ENCODE measurements at regions not wholly inside any gene's neighbourhood (a gene's known extent, or its start where the extent isn't known, plus 50 kb on each side); places are given as distances from the start of the nearest gene placed in this dataset.

DNA sequence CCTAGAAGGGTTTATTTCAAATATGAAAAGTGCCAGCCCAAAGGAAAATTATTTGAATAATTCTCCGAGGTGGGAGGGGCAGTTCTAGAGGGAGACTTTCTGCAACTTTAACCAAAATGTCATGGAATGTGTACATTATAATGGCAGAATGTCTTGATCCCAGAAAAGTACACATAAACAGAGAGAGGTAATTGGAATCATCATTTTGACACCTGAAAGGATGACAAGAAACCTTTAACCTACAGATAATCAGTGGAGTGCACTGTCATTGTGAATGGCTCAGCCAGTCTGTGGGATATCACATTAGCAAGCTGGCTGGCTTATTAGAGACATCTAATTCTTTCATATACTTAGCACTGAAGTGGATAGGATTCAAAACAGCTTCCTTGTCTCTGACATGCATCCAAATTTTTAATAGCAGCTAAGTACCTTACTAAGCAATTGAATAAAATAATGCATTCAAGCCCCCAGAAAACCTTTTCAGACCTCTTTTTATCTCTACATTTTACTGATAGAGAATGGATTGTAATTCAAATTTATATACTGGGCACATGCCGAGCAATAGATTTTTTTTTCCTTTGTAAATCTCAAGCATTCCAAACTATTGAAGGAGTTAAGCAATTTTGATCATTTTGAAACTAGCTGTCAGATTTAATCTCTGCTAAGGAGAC is 468.6 kb downstream of the COG6 start:
- peaks cover 10% of the 10 kb centered on the region for H3K36me3 Mint-ChIP-seq
- no peak overlapping the region for H3K27ac Mint-ChIP-seq
- ChIA-PET POLR2A (no interaction called here), CTCF (no interaction called here)
- H3K4me1 Mint-ChIP-seq = peaks cover 33% of the 10 kb centered on the region
- peaks cover 23% of the 10 kb centered on the region for H3K9me3 Mint-ChIP-seq
- TF ChIP-seq ZNF263 (CRISPR knock-in tag; IDR thresholded peaks at IDR 0.05; ENCODE audit: low read depth) (no peak), TP53 (CRISPR knock-in tag; IDR thresholded peaks at IDR 0.05) (no peak), FOXK1 (CRISPR knock-in tag; IDR thresholded peaks at IDR 0.05) (no peak), SP1 (CRISPR knock-in tag; conservative IDR thresholded peaks at IDR 0.05) (no peak)
- TF ChIP-seq, protein P1, sequence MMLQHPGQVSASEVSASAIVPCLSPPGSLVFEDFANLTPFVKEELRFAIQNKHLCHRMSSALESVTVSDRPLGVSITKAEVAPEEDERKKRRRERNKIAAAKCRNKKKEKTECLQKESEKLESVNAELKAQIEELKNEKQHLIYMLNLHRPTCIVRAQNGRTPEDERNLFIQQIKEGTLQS (CRISPR knock-in tag; conservative IDR thresholded peaks at IDR 0.05) = no peak
- TF ChIP-seq, protein P2, sequence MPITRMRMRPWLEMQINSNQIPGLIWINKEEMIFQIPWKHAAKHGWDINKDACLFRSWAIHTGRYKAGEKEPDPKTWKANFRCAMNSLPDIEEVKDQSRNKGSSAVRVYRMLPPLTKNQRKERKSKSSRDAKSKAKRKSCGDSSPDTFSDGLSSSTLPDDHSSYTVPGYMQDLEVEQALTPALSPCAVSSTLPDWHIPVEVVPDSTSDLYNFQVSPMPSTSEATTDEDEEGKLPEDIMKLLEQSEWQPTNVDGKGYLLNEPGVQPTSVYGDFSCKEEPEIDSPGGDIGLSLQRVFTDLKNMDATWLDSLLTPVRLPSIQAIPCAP (CRISPR knock-in tag; IDR thresholded peaks at IDR 0.05) = no peak
- H3K4me3 Mint-ChIP-seq = no peak overlapping the region
- ATAC-seq = no peak
- DNase-seq (ENCODE audit: low spot score) = no peak
- H3K27me3 Mint-ChIP-seq (ENCODE audit: low read depth) = peaks cover 3% of the 10 kb centered on the region; the same call in 1 of the 2 replicates

DNA sequence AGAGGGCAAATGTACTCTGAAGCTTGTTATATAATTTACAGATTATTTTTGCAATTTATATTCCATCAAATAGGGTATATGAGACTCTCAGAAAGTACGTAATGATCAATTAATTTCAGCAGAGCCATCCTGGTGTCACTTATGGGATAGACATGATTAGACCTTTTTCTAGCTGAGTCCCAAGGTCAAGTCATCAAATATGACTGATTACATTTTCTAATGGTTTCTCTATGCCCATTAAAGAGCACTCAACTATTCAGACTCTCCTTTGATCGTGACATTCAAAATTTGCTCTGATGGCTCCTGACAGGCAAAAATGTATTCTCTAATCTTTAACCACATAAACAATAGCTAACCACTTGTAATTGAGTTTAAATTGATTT is 469.2 kb downstream of the COG6 start:
- Mint-ChIP-seq H3K27ac (no peak overlapping the region), H3K4me1 (peaks cover 33% of the 10 kb centered on the region), H3K27me3 (ENCODE audit: low read depth) (peaks cover 3% of the 10 kb centered on the region; the same call in 1 of the 2 replicates), H3K9me3 (peaks cover 23% of the 10 kb centered on the region), H3K4me3 (no peak overlapping the region), H3K36me3 (peaks cover 11% of the 10 kb centered on the region)
- ChIA-PET CTCF (no interaction called here), POLR2A (no interaction called here)
- DNase-seq (ENCODE audit: low spot score) (no peak), ATAC-seq (no peak)
- no peak for TF ChIP-seq FOXJ3 (CRISPR knock-in tag; IDR thresholded peaks at IDR 0.05; ENCODE audit: borderline replicate concordance)
- TF ChIP-seq RELA (CRISPR knock-in tag; IDR thresholded peaks at IDR 0.05; ENCODE audit: borderline replicate concordance) = no peak
- TF ChIP-seq, protein P3, sequence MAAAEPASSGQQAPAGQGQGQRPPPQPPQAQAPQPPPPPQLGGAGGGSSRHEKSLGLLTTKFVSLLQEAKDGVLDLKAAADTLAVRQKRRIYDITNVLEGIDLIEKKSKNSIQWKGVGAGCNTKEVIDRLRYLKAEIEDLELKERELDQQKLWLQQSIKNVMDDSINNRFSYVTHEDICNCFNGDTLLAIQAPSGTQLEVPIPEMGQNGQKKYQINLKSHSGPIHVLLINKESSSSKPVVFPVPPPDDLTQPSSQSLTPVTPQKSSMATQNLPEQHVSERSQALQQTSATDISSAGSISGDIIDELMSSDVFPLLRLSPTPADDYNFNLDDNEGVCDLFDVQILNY (CRISPR knock-in tag; IDR thresholded peaks at IDR 0.05) = no peak
- TF ChIP-seq, protein P4, sequence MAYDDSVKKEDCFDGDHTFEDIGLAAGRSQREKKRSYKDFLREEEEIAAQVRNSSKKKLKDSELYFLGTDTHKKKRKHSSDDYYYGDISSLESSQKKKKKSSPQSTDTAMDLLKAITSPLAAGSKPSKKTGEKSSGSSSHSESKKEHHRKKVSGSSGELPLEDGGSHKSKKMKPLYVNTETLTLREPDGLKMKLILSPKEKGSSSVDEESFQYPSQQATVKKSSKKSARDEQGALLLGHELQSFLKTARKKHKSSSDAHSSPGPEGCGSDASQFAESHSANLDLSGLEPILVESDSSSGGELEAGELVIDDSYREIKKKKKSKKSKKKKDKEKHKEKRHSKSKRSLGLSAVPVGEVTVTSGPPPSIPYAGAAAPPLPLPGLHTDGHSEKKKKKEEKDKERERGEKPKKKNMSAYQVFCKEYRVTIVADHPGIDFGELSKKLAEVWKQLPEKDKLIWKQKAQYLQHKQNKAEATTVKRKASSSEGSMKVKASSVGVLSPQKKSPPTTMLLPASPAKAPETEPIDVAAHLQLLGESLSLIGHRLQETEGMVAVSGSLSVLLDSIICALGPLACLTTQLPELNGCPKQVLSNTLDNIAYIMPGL (CRISPR knock-in tag; IDR thresholded peaks at IDR 0.05) = no peak
- no peak for TF ChIP-seq ZNF263 (CRISPR knock-in tag; IDR thresholded peaks at IDR 0.05; ENCODE audit: low read depth)
- TF ChIP-seq, protein P5, sequence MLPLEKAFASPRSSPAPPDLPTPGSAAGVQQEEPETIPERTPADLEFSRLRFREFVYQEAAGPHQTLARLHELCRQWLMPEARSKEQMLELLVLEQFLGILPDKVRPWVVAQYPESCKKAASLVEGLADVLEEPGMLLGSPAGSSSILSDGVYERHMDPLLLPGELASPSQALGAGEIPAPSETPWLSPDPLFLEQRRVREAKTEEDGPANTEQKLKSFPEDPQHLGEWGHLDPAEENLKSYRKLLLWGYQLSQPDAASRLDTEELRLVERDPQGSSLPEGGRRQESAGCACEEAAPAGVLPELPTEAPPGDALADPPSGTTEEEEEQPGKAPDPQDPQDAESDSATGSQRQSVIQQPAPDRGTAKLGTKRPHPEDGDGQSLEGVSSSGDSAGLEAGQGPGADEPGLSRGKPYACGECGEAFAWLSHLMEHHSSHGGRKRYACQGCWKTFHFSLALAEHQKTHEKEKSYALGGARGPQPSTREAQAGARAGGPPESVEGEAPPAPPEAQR (CRISPR knock-in tag; IDR thresholded peaks at IDR 0.05) = no peak
- no peak for TF ChIP-seq ZNF396 (CRISPR knock-in tag; IDR thresholded peaks at IDR 0.05; ENCODE audit: borderline replicate concordance)
- TF ChIP-seq NR1H2 (CRISPR knock-in tag; IDR thresholded peaks at IDR 0.05) = no peak
- TF ChIP-seq, protein P6, sequence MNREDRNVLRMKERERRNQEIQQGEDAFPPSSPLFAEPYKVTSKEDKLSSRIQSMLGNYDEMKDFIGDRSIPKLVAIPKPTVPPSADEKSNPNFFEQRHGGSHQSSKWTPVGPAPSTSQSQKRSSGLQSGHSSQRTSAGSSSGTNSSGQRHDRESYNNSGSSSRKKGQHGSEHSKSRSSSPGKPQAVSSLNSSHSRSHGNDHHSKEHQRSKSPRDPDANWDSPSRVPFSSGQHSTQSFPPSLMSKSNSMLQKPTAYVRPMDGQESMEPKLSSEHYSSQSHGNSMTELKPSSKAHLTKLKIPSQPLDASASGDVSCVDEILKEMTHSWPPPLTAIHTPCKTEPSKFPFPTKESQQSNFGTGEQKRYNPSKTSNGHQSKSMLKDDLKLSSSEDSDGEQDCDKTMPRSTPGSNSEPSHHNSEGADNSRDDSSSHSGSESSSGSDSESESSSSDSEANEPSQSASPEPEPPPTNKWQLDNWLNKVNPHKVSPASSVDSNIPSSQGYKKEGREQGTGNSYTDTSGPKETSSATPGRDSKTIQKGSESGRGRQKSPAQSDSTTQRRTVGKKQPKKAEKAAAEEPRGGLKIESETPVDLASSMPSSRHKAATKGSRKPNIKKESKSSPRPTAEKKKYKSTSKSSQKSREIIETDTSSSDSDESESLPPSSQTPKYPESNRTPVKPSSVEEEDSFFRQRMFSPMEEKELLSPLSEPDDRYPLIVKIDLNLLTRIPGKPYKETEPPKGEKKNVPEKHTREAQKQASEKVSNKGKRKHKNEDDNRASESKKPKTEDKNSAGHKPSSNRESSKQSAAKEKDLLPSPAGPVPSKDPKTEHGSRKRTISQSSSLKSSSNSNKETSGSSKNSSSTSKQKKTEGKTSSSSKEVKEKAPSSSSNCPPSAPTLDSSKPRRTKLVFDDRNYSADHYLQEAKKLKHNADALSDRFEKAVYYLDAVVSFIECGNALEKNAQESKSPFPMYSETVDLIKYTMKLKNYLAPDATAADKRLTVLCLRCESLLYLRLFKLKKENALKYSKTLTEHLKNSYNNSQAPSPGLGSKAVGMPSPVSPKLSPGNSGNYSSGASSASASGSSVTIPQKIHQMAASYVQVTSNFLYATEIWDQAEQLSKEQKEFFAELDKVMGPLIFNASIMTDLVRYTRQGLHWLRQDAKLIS (CRISPR knock-in tag; IDR thresholded peaks at IDR 0.05; ENCODE audit: borderline replicate concordance) = no peak
- TF ChIP-seq, protein P7, sequence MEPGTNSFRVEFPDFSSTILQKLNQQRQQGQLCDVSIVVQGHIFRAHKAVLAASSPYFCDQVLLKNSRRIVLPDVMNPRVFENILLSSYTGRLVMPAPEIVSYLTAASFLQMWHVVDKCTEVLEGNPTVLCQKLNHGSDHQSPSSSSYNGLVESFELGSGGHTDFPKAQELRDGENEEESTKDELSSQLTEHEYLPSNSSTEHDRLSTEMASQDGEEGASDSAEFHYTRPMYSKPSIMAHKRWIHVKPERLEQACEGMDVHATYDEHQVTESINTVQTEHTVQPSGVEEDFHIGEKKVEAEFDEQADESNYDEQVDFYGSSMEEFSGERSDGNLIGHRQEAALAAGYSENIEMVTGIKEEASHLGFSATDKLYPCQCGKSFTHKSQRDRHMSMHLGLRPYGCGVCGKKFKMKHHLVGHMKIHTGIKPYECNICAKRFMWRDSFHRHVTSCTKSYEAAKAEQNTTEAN (CRISPR knock-in tag; IDR thresholded peaks at IDR 0.05) = no peak
- TF ChIP-seq, protein P8, sequence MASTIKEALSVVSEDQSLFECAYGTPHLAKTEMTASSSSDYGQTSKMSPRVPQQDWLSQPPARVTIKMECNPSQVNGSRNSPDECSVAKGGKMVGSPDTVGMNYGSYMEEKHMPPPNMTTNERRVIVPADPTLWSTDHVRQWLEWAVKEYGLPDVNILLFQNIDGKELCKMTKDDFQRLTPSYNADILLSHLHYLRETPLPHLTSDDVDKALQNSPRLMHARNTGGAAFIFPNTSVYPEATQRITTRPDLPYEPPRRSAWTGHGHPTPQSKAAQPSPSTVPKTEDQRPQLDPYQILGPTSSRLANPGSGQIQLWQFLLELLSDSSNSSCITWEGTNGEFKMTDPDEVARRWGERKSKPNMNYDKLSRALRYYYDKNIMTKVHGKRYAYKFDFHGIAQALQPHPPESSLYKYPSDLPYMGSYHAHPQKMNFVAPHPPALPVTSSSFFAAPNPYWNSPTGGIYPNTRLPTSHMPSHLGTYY (CRISPR knock-in tag; IDR thresholded peaks at IDR 0.05) = no peak
